Fibroblast of skin of right biceps (primary cell): ENCODE measurements at regions not wholly inside any gene's neighbourhood (a gene's known extent, or its start where the extent isn't known, plus 50 kb on each side); places are given as distances from the start of the nearest gene placed in this dataset.

Experiments used
- DNase-seq: peaks from one replicate; pipeline ENCODE4 v3.0.0-alpha.2; 2013

DNA sequence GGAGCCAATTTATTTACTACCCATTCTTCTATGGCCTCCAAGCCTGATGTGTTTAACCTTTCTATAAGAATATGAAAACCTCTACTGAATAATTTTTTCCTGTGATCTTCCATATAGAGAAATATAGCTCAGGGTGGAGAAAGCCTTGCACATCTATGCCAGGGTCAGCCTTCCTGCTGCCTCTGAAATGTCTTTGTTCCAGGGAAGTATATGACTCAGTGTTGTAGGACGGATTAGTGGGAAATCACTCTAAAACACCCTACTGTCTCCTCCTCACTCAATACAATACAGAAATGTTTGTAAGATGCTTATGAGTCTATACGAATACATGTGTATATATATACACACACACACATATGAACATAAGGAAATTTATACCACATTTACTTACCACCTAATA is 1044.9 kb downstream of the BRINP3 start:
- no peak for DNase-seq

DNA sequence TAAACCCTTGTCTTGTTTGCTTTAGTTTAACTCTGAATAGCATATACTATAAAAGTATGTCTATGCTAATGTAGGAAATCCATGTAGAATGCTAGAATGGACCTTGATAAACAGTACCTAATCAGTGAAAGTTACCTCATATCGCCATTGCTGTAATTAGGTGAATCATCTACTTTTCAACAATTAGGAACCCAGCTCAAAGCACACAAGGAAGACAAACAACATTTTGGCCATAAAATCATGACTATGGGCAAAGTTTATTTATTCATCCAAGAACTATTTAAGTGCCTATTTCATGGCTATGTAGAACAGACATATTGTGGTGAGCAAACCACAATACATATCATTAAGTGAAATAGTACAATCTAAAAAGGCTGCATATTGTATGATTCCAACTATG is 1043.2 kb downstream of the BRINP3 start:
- DNase-seq = peak; percentile 6

- DNase-seq = no peak
Observed at GRCh38 chr1:189435398-189435797, 1042.3 kb downstream of the BRINP3 start.

- DNase-seq = no peak
Observed at GRCh38 chr1:189438808-189439207, 1038.9 kb downstream of the BRINP3 start.

DNA sequence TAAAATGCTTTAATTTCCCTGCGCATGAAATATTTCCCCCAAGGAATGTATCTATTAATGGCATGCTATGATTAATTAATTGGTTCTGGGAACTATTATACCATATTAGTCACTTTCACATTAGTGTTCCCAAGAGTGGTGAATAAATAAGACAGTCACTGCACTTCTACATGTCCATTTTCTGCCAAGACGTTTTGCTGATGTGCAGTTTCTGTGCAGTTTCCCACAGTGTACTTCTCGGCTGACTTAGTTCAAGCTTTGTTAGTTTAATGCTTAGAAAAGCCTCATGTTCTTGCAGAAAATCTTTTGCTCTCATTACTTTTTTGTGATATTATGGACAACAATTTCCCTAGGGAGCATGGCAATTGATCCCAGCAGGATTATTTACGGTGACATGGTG is 1014.5 kb downstream of the BRINP3 start:
- peak; percentile 2 for DNase-seq

- no peak for DNase-seq
Observed at GRCh38 chr1:189496768-189497167, 980.9 kb downstream of the BRINP3 start.

DNA sequence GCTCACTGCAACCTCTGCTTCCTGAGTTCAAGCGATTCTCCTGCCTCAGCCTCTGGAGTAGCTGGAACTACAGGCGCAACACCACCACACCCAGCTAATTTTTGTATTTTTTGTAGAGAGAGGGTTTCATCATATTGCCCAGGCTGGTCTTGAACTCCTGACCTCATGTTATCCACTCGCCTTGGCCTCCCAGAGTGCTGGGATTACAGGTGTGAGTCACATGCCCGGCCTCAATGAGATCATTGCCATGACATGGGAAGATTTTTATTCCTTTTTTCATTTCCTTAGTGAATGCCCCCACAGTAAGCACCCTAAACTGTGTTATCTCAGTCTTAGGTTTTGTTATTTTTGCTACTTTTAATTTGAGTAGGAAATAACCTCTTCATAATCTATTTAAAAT is 977.9 kb downstream of the BRINP3 start:
- peak; percentile 3 for DNase-seq

- peak; percentile 2 for DNase-seq
Observed at GRCh38 chr1:189500778-189501177, 976.9 kb downstream of the BRINP3 start.

GRCh38 chr1:189510827-189511226 is 966.8 kb downstream of the BRINP3 start:
- DNase-seq = no peak

GRCh38 chr1:189513091-189513490 is 964.6 kb downstream of the BRINP3 start:
- DNase-seq = no peak

GRCh38 chr1:189522441-189522840 is 955.2 kb downstream of the BRINP3 start:
- no peak for DNase-seq

- DNase-seq = peak; percentile 19
Observed at GRCh38 chr1:189524501-189524900, 953.2 kb downstream of the BRINP3 start.

DNA sequence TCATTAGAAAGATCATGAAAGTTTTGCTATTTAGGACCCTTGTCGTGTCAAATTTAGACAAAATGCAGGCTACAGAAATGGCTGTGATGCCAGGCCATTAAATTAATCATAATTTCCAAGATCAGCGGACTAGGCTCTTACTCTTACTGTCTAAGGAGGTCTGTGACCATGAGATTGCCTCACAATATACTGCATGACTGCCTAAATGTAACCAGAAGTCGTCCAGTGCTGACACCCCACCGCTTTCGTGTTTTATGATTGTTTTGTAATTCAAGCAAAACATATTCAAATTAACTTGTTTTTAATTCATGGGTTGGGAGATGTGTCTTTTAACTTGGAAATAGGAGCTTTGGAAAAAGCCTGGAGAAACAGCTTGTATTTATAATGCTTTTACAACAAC is 947.5 kb downstream of the BRINP3 start:
- DNase-seq = no peak

DNA sequence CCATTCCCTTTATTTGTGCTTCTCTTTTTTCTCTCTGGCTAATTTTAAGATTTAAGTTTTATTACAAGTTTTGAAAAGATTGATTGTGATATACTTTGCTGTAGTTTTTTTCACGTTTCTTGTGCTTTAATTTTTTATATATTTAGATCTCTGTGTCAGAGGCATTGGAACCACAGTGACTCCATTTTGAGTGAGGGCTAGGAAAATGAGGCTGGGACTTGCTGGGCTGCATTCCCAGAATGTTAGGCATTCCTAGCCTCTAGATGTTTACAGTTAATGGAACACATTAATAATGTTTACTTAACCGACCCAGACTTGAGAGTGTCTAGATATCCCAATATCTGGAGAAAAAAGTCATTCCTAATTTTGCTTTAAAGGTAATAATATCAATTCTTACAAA is 939.4 kb downstream of the BRINP3 start:
- DNase-seq = no peak

GRCh38 chr1:189550498-189550897 is 927.2 kb downstream of the BRINP3 start:
- DNase-seq = no peak

GRCh38 chr1:189563784-189564183 is 913.9 kb downstream of the BRINP3 start:
- no peak for DNase-seq

- no peak for DNase-seq
Observed at GRCh38 chr1:189567890-189568289, 909.8 kb downstream of the BRINP3 start.

DNA sequence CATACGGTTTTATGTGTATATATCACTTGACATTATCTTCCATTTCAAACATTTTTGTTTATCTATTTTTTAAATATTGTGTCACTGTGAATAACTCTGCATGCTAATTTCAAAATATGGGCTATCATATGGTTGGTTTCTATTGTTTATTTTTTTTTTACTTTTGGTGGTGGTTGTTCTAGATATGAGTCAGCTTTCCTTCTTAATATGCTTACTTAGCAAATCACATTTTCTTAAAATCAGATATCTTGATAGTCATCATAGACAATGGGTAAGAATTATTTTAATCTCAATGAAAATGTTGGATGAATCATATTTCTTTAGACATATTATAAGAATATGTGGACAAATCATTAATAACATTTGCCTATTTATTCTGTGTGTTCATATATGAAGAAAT is 881.5 kb downstream of the BRINP3 start:
- DNase-seq = no peak

GRCh38 chr1:189597083-189597482 is 880.6 kb downstream of the BRINP3 start:
- no peak for DNase-seq

- no peak for DNase-seq
Observed at GRCh38 chr1:189605226-189605625, 872.4 kb downstream of the BRINP3 start.

DNA sequence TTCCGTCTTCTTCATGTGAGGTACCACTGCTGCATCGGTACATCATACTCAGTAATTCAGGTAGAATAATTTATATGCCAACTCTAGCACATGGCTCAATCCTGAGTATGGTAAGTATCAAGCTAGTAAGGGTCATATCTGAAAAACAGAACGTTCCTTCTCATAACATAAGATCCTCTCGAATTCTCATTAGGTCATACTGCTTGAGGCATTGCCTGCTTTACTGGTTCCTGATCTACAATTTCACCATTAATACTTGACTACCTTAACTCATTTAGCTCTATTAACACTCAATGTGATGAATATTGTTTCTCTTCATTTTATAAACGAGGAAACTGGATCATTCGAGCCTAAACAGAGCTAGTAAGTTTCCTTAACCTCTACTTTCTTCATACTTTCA is 871.6 kb downstream of the BRINP3 start:
- no peak for DNase-seq

- DNase-seq = peak; percentile 93
Observed at GRCh38 chr1:189606795-189607476, 870.7 kb downstream of the BRINP3 start.

GRCh38 chr1:189607477-189608096 is 870.1 kb downstream of the BRINP3 start:
- no peak for DNase-seq

GRCh38 chr1:189609167-189609566 is 868.5 kb downstream of the BRINP3 start:
- no peak for DNase-seq

GRCh38 chr1:189616893-189617292 is 860.8 kb downstream of the BRINP3 start:
- DNase-seq = peak; percentile 74
